HFF-Myc (cell line): ENCODE measurements at regions not wholly inside any gene's neighbourhood (a gene's known extent, or its start where the extent isn't known, plus 50 kb on each side); places are given as distances from the start of the nearest gene placed in this dataset.

Experiments used
- DNase-seq: peaks from one replicate; pipeline ENCODE4 v3.0.0-alpha.2; 2011; ENCODE audit warnings: low read depth; ENCODE audit errors: extremely low read depth
- H3K4me3 ChIP-seq: replicated peaks from 2 replicates; pipeline ENCODE4 v1.5.1; 2011; ENCODE audit warnings: low read depth, mild to moderate bottlenecking, control low read depth, low read length
- TF ChIP-seq, protein P1 (sequence below): IDR thresholded peaks from 2 replicates; pipeline ENCODE4 v1.5.1; 2012; ENCODE audit warnings: mild to moderate bottlenecking, low read depth, low read length, control low read depth; ENCODE audit errors: missing control alignments

DNA sequence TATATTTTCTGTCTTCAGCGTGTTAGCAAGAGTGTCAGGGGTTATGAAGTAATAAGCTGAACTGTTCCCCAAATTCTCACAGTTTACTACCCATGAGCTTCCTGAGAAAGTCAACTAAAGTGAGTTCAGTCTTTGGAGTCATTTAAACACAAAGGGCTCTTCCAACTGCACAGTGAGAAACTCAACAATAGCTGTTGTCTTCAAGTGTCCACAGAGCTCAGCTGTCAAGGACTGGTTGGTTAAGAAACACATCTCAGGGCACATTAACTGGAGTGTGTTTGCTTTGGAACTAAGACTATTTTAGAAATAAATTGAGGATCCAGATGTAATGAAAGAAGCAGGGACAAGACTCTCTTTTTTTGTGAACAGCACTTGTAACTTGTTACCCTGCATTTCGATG is 241.4 kb upstream of the SOX4 start:
- TF ChIP-seq, protein P1, sequence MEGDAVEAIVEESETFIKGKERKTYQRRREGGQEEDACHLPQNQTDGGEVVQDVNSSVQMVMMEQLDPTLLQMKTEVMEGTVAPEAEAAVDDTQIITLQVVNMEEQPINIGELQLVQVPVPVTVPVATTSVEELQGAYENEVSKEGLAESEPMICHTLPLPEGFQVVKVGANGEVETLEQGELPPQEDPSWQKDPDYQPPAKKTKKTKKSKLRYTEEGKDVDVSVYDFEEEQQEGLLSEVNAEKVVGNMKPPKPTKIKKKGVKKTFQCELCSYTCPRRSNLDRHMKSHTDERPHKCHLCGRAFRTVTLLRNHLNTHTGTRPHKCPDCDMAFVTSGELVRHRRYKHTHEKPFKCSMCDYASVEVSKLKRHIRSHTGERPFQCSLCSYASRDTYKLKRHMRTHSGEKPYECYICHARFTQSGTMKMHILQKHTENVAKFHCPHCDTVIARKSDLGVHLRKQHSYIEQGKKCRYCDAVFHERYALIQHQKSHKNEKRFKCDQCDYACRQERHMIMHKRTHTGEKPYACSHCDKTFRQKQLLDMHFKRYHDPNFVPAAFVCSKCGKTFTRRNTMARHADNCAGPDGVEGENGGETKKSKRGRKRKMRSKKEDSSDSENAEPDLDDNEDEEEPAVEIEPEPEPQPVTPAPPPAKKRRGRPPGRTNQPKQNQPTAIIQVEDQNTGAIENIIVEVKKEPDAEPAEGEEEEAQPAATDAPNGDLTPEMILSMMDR = no peak
- no peak for DNase-seq

DNA sequence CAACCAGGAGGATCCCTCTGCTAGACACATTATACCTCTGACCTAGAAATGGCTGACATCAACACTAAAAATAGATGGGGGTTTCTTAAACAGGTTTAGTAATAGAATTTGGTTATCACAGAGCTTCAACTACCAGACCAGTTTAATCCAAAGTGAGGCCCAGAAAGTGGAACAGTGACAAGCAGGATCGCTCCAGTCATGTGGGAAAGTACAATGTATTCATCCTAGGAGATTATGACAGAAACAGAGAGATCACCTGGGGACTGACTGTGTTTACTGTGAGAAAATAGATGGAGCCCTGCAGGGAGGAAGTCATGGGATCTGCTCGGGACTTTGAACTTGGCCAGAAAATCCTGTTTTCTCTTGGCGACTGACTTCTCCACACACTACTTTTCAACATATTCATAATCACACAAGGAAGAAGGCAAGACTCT is 238.7 kb upstream of the SOX4 start:
- no peak overlapping the region for H3K4me3 ChIP-seq
- no peak for DNase-seq
- TF ChIP-seq, protein P1 = no peak

More for the DNA sequence above, 241.4 kb upstream of the SOX4 start:
- H3K4me3 ChIP-seq = no peak overlapping the region

- DNase-seq = no peak
- TF ChIP-seq, protein P1 = no peak
- no peak overlapping the region for H3K4me3 ChIP-seq
These were observed 237.9 kb upstream of the SOX4 start for GRCh38 chr6:21355638-21356037.

- H3K4me3 ChIP-seq = no peak overlapping the region
- TF ChIP-seq, protein P1 = no peak
- no peak for DNase-seq
These were observed 236.3 kb upstream of the SOX4 start for GRCh38 chr6:21357262-21357661.

- H3K4me3 ChIP-seq = no peak overlapping the region
- DNase-seq = no peak
- TF ChIP-seq, protein P1 = no peak
These were observed 233.6 kb upstream of the SOX4 start for GRCh38 chr6:21359926-21360325.

GRCh38 chr6:21360336-21360735 is 233.2 kb upstream of the SOX4 start:
- no peak overlapping the region for H3K4me3 ChIP-seq
- DNase-seq = no peak
- TF ChIP-seq, protein P1 = no peak

DNA sequence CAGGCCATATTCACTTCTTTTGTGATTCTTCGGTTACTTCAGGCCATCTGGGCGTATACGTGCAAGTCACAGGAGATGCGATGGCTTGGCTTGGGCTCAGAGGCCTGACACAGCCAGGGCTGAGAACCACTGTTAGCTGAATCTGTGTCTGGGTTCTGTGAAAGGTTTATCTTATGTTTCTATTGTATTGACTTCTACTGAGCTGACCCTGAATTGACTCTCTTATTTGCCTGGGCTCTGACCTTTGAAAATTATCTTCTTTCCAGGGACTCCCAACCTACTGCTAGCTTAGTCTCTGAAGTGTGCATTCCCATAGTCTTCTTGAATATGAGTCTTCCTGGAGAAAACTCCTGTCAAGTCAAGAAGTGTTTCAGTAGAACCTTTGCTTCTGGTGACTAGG is 226.4 kb upstream of the SOX4 start:
- no peak overlapping the region for H3K4me3 ChIP-seq
- no peak for DNase-seq
- TF ChIP-seq, protein P1 = no peak
